Epithelial cell of prostate (primary cell): ENCODE measurements at regions not wholly inside any gene's neighbourhood (a gene's known extent, or its start where the extent isn't known, plus 50 kb on each side); places are given as distances from the start of the nearest gene placed in this dataset.
A peak's percentile ranks its signal among the peaks of the same experiment; 100 is the strongest.

Source experiments
- DNase-seq: peaks from one replicate; pipeline ENCODE4 v3.0.0-alpha.2; 2011; ENCODE audit warnings: low read depth, low spot score
- H3K27ac ChIP-seq: fragments of 450-650 bp; 2 replicates; pipeline ENCODE4 v1.5.1; 2017; ENCODE audit warnings: mild to moderate bottlenecking

GRCh38 chr1:208410409-208410808 lies 166.2 kb upstream of the PLXNA2 start:
- DNase-seq, result no peak
- H3K27ac ChIP-seq, result no peak overlapping the region

DNA sequence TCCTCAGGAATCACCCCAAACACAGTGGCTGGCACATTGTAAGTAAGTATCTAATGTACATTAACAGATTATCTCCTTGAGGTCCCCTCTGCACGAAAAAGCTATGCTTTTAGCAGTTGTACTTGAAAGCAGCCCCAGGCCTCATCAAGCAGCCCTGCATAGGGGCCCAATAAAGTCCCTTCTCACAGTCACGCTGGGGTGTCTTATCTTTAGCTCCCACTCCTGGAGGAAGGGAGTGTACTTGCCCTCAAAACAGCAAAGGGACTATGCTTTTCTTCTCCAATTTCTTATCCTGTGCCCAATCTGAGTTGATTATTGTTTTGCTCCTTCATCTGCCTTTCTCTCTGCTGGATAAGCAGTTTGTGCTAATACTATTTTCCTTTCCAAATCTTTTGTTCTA lies 168.8 kb upstream of the PLXNA2 start:
- DNase-seq, result no peak
- H3K27ac ChIP-seq, result no peak overlapping the region

DNA sequence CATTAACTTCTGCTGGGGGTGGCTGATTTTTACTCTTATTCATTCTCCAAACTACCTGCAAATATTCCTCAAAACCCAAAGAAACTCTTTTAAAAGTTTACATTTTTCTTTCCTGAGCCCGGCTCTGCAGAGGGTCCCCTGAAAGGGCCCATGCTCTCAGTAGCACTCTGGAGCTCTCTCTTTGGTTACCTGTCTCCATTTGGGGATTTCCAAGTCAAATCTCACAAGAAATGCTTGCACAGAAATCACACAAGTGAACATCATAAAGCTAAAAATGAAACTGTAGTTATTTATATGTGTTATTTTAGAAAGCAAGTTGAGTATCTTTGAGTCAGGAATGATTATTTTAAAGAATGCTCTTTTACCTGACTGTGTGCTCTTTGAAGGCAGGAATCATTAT lies 174.5 kb upstream of the PLXNA2 start:
- no peak overlapping the region for H3K27ac ChIP-seq
- no peak for DNase-seq

DNA sequence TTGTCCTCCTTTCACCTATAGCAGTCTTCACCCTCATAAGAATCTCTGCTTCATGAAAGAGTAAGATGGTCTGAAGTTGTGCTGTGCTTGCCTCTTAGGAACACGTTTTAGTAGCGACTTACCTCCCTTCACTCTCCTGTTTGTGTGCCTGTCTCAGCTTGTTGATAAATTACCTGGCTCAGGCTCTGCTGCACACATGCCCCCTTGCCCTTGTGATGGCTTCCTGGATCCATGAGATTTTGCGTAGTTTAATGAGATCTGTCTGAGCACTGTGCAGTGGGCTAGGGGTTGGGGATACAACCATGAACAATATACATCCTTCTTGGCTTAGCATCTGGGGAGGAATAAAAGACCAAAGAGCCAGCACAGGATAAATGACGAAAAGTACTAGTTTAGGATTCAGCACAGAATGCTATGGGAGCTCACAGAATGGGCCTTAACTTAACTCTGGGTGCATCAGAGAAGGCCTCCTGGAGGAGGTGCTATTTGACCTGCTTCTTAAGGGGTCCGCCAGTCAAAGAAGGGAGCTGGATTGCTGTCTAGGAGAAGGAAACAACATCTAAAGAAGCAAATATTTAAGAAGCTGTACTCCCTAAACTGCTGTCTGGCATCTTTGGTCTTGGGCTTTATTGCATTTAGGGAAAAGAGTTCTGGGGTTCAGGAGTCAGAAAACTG lies 175.7 kb upstream of the PLXNA2 start:
- H3K27ac ChIP-seq, result no peak overlapping the region
- DNase-seq, result no peak

- no peak overlapping the region for H3K27ac ChIP-seq
- DNase-seq, result no peak
Observed at GRCh38 chr1:208420696-208421095, 176.5 kb upstream of the PLXNA2 start.

GRCh38 chr1:208421486-208421885 lies 177.3 kb upstream of the PLXNA2 start:
- no peak overlapping the region for H3K27ac ChIP-seq
- no peak for DNase-seq

DNA sequence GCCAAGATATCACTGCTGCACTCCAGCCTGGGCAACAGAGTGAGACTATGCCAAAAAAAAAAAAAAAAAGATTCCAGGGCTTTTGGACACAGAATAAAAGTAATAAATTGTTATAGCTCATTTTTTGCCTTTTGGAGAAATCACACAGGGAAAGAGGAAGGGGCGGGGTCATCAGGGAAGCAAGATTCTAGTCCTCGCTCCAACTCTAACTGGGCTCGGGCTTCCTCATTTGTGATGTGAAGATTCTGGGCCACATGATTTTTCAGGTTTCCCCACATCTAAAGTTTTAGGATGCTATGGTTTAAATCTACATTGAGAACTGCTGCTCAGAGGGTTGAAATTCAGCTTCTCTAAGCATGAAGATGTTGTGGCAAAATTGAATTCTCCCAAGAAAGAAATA lies 179.3 kb upstream of the PLXNA2 start:
- DNase-seq, result no peak
- no peak overlapping the region for H3K27ac ChIP-seq

DNA sequence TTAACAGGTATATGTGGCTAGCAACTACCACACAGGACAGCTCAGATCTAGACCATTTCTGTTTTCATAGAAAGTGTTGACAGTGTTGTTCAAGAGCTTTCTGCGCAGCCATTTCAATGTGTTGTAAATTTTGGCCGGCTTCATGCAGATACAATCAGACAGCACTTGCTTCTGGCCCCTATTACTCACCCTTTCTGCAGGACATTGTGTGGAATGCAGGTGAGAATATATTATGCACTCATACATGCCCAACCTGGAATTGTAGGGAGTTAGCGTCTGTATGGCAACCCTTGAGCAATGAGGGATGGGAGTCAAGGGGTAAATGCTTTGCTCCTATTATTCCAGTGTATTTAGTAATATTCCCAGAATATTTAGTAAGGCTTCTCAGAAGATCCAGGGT lies 180.9 kb upstream of the PLXNA2 start:
- H3K27ac ChIP-seq, result no peak overlapping the region
- DNase-seq, result no peak

GRCh38 chr1:208430220-208430619 lies 186.0 kb upstream of the PLXNA2 start:
- no peak for DNase-seq
- H3K27ac ChIP-seq, result no peak overlapping the region

GRCh38 chr1:208431721-208432120 lies 187.5 kb upstream of the PLXNA2 start:
- H3K27ac ChIP-seq, result no peak overlapping the region
- peak; percentile 52 for DNase-seq

- no peak for DNase-seq
- H3K27ac ChIP-seq, result no peak overlapping the region
Observed at GRCh38 chr1:208432346-208432745, 188.2 kb upstream of the PLXNA2 start.

DNA sequence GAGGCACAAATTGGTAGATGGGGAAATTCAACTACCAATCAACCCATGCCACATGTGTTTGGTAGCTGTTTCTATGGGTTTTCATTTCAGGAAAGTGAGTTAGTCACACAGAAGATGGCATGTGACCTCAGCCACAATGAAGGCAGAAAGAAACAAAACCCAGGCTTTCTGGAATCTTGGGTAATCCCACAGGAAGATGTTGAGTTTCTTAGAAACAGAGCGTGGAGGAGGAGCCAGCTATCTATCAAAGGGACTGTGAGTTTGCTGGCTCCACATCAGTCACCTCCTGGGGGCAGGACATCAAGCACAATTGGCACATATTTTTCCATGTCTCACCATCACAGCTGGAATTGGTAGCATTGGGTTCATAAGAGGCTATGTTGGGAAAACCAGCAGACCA lies 188.9 kb upstream of the PLXNA2 start:
- no peak for DNase-seq
- no peak overlapping the region for H3K27ac ChIP-seq

DNA sequence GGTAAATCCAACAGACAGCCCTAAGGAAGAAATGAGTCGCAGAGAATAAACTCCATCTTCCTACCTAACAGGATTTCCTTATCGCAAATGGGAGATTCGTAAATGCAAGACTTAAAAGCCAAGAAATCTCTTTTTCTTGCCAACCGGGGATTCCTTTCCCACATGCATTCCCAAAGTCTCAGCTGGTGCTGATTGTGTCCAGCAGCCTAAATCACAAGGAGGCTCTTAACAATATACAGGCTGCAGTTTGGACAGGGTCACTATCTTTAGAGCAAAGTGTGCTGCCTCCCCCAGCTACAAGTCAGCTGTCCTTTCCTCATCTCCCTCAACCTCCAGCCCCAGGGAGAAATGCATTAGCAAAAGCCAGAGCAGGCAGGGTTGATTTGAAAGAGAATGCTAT lies 189.8 kb upstream of the PLXNA2 start:
- H3K27ac ChIP-seq, result no peak overlapping the region
- DNase-seq, result no peak

DNA sequence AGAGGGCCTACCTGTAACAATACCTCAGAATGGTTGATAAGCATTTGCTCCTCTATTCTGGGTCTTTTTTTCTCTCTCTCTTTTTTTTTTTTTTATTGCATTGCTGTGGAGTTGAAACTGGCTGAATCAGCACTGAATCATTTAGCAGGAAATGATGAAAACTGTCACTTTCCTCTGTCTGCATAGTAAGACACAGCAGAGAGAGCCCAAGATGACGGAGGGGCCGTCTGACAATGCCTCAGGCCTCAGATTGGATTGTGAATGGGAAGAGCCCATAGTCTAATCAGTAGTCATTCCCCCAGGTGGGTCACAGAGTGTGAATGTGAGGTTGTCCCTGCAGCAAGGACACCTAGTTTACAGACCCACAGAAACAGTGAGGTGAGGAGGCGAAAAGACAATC lies 193.2 kb upstream of the PLXNA2 start:
- peak overlapping the region; percentile 49 for H3K27ac ChIP-seq
- DNase-seq, result no peak

DNA sequence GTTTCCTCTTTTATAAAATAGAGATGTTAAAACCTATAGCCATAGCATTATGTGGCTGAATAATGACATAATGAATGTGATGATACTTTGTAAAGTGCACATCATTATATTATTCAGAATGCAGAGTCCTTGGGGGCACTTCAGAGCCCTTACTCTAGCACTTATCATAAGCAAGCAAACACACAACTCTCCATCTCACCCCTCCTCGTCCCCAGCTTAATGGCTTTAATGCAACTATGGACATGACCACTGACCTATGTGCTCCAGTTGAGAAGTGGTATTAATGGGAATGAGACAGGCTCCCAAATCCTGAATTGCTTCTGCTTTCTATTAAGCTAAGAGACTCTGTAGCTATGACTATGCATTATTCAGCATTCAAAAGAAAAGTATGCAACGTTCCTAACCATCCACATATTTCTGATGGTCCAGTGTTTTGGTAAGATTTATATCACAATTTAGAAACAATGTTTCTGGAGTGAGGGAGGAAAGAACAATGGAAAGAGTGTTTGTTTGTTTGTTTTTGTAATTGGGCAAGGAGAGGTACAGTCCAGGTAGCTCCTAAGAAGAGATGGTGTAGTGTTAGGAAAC lies 194.0 kb upstream of the PLXNA2 start:
- DNase-seq, result no peak
- H3K27ac ChIP-seq, result peak overlapping the region; percentile 49

GRCh38 chr1:208445758-208446203 lies 201.6 kb upstream of the PLXNA2 start:
- H3K27ac ChIP-seq, result no peak overlapping the region
- no peak for DNase-seq

- DNase-seq, result no peak
- H3K27ac ChIP-seq, result no peak overlapping the region
Observed at GRCh38 chr1:208446271-208446691, 202.1 kb upstream of the PLXNA2 start.

DNA sequence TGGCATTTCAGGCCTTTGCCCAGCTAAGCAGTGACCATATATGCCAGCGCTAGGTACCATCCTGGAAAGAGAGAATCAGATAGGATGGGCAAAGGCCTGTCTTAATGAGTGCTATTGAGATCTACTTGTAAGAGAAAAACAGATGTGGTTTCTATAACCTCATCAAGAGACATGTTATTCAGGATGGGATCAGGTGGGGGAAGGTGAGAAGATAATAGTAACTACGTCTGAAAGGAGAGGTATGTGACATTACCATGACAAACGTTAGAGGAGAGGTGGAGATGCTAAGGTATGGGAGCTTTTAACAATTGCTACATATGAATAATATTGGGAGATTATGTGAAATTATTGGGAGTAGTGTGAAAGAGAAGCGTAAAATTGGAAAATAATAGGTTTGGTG lies 204.2 kb upstream of the PLXNA2 start:
- DNase-seq, result no peak
- H3K27ac ChIP-seq, result no peak overlapping the region

DNA sequence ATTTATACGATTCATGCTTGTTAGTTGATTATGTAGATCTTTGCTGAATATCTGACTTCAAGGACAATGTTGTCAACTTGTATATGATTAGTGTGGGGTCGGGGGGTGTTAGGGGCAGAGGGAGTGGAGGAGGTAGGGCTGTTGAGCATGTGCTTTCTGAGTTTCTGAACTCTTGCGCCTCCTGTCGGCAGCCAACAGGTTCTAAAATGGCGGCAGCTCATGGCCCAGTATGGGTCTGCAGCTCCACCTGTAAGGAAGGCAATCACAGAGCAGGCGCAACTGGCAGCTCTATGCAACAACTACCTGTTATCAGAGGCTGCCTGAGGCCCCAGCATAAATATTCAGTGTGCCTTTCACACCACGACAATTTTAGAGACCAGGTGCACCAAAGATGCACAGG lies 205.8 kb upstream of the PLXNA2 start:
- no peak for DNase-seq
- H3K27ac ChIP-seq, result no peak overlapping the region

DNA sequence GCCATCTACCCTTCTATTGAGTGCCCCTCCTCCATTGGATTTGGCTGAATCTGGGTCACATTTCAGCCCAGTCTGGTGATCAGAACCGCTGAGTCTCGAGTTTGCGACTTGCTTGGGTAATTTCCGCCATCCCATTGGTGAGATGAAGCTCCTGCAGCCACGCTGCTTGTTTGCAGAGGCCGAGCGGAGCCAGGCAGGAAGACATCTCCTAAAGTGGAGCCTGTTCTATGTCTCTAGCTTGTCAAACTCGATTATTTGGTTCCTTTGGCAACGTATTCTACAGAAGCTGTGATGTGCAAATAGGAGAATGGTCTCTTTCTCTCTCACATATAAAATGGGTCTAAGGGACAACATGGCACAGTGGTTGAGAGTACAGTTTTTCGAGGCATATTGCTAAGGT lies 206.8 kb upstream of the PLXNA2 start:
- H3K27ac ChIP-seq, result no peak overlapping the region
- no peak for DNase-seq

DNA sequence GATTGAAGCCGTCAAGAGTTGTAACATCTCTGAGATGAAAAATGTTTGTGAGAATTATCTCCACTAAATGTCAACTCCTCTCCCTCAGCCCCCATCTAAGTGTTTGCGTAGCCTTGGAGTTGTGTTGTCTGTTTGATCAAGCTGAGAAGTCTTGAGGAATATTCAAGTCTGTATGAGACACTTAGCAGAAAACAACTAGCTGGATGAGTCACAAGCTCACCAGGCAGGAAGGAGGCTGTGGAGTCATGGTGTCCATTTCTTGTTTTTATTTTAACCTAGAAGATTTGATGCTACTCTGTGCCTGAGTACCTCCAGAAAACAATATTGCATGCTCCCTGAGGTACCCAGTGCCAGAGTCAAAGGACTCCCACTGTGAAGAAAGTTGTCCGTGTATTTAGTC lies 211.6 kb upstream of the PLXNA2 start:
- no peak for DNase-seq
- H3K27ac ChIP-seq, result no peak overlapping the region

DNA sequence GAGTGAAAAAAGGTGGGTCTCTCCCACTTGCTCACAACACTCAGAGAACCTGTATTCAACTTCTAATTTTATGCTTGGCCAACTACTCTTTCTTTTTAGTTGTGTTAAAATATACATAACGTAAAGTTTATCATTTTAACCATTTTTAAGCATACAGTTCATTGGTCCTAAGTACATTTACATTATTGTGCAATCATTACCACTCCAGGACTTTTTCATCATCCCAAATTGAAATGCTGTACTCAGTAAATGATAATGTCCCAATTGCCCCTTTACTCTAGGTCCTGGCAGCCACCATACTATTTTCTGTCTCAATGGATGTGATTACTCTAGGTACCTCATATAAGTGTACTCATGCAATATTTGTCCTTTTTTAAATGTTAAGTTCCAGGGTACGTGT lies 212.3 kb upstream of the PLXNA2 start:
- no peak overlapping the region for H3K27ac ChIP-seq
- DNase-seq, result no peak
